Mesothelial cell of epicardium (in vitro differentiated cells): ENCODE measurements at regions not wholly inside any gene's neighbourhood (a gene's known extent, or its start where the extent isn't known, plus 50 kb on each side); places are given as distances from the start of the nearest gene placed in this dataset.

ENCODE experiments used
- DNase-seq, 2 experiments: peaks; one replicate each; pipeline ENCODE4 v3.0.0; 2021; ENCODE audit warnings: low spot score in 2 of 2; ENCODE audit not compliant: unreplicated experiment in 2 of 2
- H3K27ac Mint-ChIP-seq: 2 replicates; pipeline ENCODE4 v1.8.0; 2021; ENCODE audit warnings: mixed read lengths
- H3K27me3 Mint-ChIP-seq: 2 replicates; pipeline ENCODE4 v1.8.0; 2021; ENCODE audit warnings: low read depth, mixed read lengths
- H3K36me3 Mint-ChIP-seq: 2 replicates; pipeline ENCODE4 v1.8.0; 2021; ENCODE audit warnings: mixed read lengths
- H3K4me1 Mint-ChIP-seq: 2 replicates; pipeline ENCODE4 v1.8.0; 2021; ENCODE audit warnings: mixed read lengths
- H3K4me3 Mint-ChIP-seq: 2 replicates; pipeline ENCODE4 v1.8.0; 2021; ENCODE audit warnings: mild to moderate bottlenecking, moderate library complexity, mixed read lengths
- H3K9me3 Mint-ChIP-seq: 2 replicates; pipeline ENCODE4 v1.8.0; 2021; ENCODE audit warnings: mixed read lengths
- CTCF ChIP-seq: fragments of 200-600 bp; sonication (generic); IDR thresholded peaks from one replicate; pipeline ENCODE4 v1.5.0; 2021; ENCODE audit warnings: antibody characterized with exemption; ENCODE audit not compliant: unreplicated experiment

GRCh38 chr7:145092766-145093165 lies 256.9 kb upstream of the TPK1 start:
- no peak for TF ChIP-seq CTCF
- Mint-ChIP-seq H3K36me3 (no peaks in the 10 kb centered on the region), H3K9me3 (no peaks in the 10 kb centered on the region), H3K27me3 (peaks cover 4% of the 10 kb centered on the region), H3K4me1 (no peaks in the 10 kb centered on the region), H3K27ac (no peak overlapping the region), H3K4me3 (no peak overlapping the region)
- DNase-seq: no peak

GRCh38 chr7:145088111-145088745 lies 252.4 kb upstream of the TPK1 start:
- peaks cover 2% of the 10 kb centered on the region for H3K27me3 Mint-ChIP-seq
- no peaks in the 10 kb centered on the region for H3K36me3 Mint-ChIP-seq
- peaks cover 4% of the 10 kb centered on the region for H3K4me1 Mint-ChIP-seq
- no peak for DNase-seq
- no peak overlapping the region for H3K4me3 Mint-ChIP-seq
- TF ChIP-seq CTCF: no peak
- H3K9me3 Mint-ChIP-seq: peaks cover 5% of the 10 kb centered on the region
- no peak overlapping the region for H3K27ac Mint-ChIP-seq

- Mint-ChIP-seq H3K9me3 (peaks cover 5% of the 10 kb centered on the region), H3K36me3 (no peaks in the 10 kb centered on the region), H3K4me1 (peaks cover 16% of the 10 kb centered on the region), H3K4me3 (no peak overlapping the region), H3K27ac (no peak overlapping the region), H3K27me3 (peaks cover 5% of the 10 kb centered on the region)
- DNase-seq: no peak
- no peak for TF ChIP-seq CTCF
Measured at GRCh38 chr7:145082366-145083161, 246.7 kb upstream of the TPK1 start.

- no peak for DNase-seq
- Mint-ChIP-seq H3K36me3 (no peaks in the 10 kb centered on the region), H3K9me3 (no peaks in the 10 kb centered on the region), H3K4me3 (no peak overlapping the region), H3K27ac (no peak overlapping the region), H3K27me3 (no peaks in the 10 kb centered on the region), H3K4me1 (no peaks in the 10 kb centered on the region)
- TF ChIP-seq CTCF: no peak
Measured at GRCh38 chr7:145065473-145065872, 229.6 kb upstream of the TPK1 start.

- no peaks in the 10 kb centered on the region for H3K9me3 Mint-ChIP-seq
Measured at GRCh38 chr7:145064114-145064513, 228.3 kb upstream of the TPK1 start.

More at GRCh38 chr7:145064114-145064513, 228.3 kb upstream of the TPK1 start:
- no peaks in the 10 kb centered on the region for H3K27me3 Mint-ChIP-seq
- no peaks in the 10 kb centered on the region for H3K36me3 Mint-ChIP-seq
- TF ChIP-seq CTCF: no peak
- H3K4me1 Mint-ChIP-seq: no peaks in the 10 kb centered on the region
- DNase-seq: no peak
- H3K4me3 Mint-ChIP-seq: no peak overlapping the region
- H3K27ac Mint-ChIP-seq: no peak overlapping the region
